B cell (primary cell): ENCODE measurements at regions not wholly inside any gene's neighbourhood (a gene's known extent, or its start where the extent isn't known, plus 50 kb on each side); places are given as distances from the start of the nearest gene placed in this dataset.

Experiments
- ATAC-seq: fragments of 200-7000 bp; cut with Tn5 transposase; one replicate; pipeline ENCODE4 v1.10.0; 2021; ENCODE audit warnings: low read depth, mild to moderate bottlenecking, moderate number of reproducible peaks, moderate library complexity
- CTCF ChIA-PET: fragments of 350-600 bp; sonication (Branson Sonifier 250); formaldehyde crosslinking; loops from one replicate; lab custom pipeline; 2021; ENCODE audit warnings: antibody characterized with exemption, inconsistent platforms; lab: Charles Lee
- POLR2A ChIA-PET: fragments of 350-600 bp; sonication (Branson Sonifier 250); formaldehyde crosslinking; loops from one replicate; lab custom pipeline; 2021; ENCODE audit warnings: antibody characterized with exemption; lab: Charles Lee
- DNase-seq: peaks from one replicate; pipeline ENCODE4 v3.0.0; 2013
- H2AFZ ChIP-seq: 2 replicates; pipeline ENCODE4 v1.6.1; 2012; ENCODE audit warnings: mild to moderate bottlenecking, low read depth, low read length; ENCODE audit not compliant: insufficient read depth, poor library complexity, severe bottlenecking
- H3K27ac ChIP-seq, 2 donors: 1 replicate in 1 of 2; 2 replicates in 1 of 2; pipeline ENCODE4 v1.5.1; 2012 to 2013; ENCODE audit warnings: low read length in 2 of 2, mild to moderate bottlenecking in 2 of 2, moderate library complexity in 1 of 2
- H3K27me3 ChIP-seq, 4 experiments: fragments of 200-600 bp in 1 of 4; sonication (generic) in 1 of 4; replicated peaks in 1 of 4; 1 replicate in 2 of 4; 2 replicates in 2 of 4; pipeline versions ENCODE4 v1.6.1 to v1.7.0; 2013 to 2016; ENCODE audit warnings: low read length in 3 of 4, mild to moderate bottlenecking in 2 of 4, mixed read lengths in 1 of 4, moderate library complexity in 1 of 4; ENCODE audit not compliant: insufficient read depth in 4 of 4, control insufficient read depth in 3 of 4; ENCODE audit errors: control extremely low read depth in 1 of 4
- H3K36me3 ChIP-seq, 2 experiments: replicated peaks in 1 of 2; 1 replicate in 1 of 2; 2 replicates in 1 of 2; pipeline versions ENCODE4 v1.6.1 to v1.7.1; 2013; ENCODE audit warnings: low read length in 1 of 2; ENCODE audit not compliant: insufficient read depth in 2 of 2, control insufficient read depth in 1 of 2; ENCODE audit errors: control extremely low read depth in 1 of 2, extremely low read depth in 1 of 2
- H3K4me1 ChIP-seq, 2 donors: fragments of 200-600 bp in 1 of 2; sonication (generic) in 1 of 2; 1 replicate in 1 of 2; 2 replicates in 1 of 2; pipeline versions ENCODE4 v1.5.1 to v1.6.1; 2013 to 2017; ENCODE audit warnings: low read length in 2 of 2; ENCODE audit not compliant: control insufficient read depth in 2 of 2, insufficient read depth in 2 of 2
- H3K4me2 ChIP-seq: replicated peaks from 2 replicates; pipeline ENCODE3; 2012; ENCODE audit warnings: mild to moderate bottlenecking, low read depth, low read length; ENCODE audit not compliant: poor library complexity, severe bottlenecking
- H3K4me3 ChIP-seq, 5 experiments: fragments of 200-600 bp in 1 of 5; sonication (generic) in 1 of 5; 1 replicate in 3 of 5; 2 replicates in 2 of 5; pipeline versions ENCODE4 v1.5.1 to v1.7.0; 2011 to 2016; ENCODE audit warnings: low read length in 4 of 5, mild to moderate bottlenecking in 4 of 5, low read depth in 2 of 5, control low read depth in 1 of 5, moderate library complexity in 1 of 5; ENCODE audit not compliant: insufficient read depth in 1 of 5; ENCODE audit errors: control extremely low read depth in 1 of 5, extremely low read depth in 1 of 5
- H3K79me2 ChIP-seq: fragments of 200-600 bp; sonication (generic); one replicate; pipeline ENCODE4 v1.6.0; 2016; ENCODE audit warnings: low read length; ENCODE audit not compliant: control insufficient read depth, insufficient read depth
- H3K9ac ChIP-seq: fragments of 200-600 bp; sonication (generic); 2 replicates; pipeline ENCODE4 v1.6.1; 2017; ENCODE audit warnings: mild to moderate bottlenecking, low read length, moderate library complexity
- H3K9me3 ChIP-seq, 3 donors: one replicate each; pipeline versions ENCODE4 v1.6.1 to v1.7.1; 2013; ENCODE audit warnings: low read length in 2 of 3; ENCODE audit not compliant: control insufficient read depth in 2 of 3, insufficient read depth in 1 of 3; ENCODE audit errors: control extremely low read depth in 1 of 3
- H4K20me1 ChIP-seq: 2 replicates; pipeline ENCODE4 v1.6.0; 2012; ENCODE audit warnings: mild to moderate bottlenecking, low read length; ENCODE audit not compliant: insufficient read depth, control insufficient read depth, poor library complexity, severe bottlenecking
- H3K27ac Mint-ChIP-seq: one replicate; pipeline ENCODE4 v1.8.0; 2021; ENCODE audit warnings: mixed read lengths
- H3K27me3 Mint-ChIP-seq: one replicate; pipeline ENCODE4 v1.8.0; 2021; ENCODE audit warnings: mixed read lengths
- H3K4me1 Mint-ChIP-seq: one replicate; pipeline ENCODE4 v1.8.0; 2021; ENCODE audit warnings: mixed read lengths
- H3K4me3 Mint-ChIP-seq: one replicate; pipeline ENCODE4 v1.8.0; 2021; ENCODE audit warnings: mixed read lengths
- H3K9me3 Mint-ChIP-seq: one replicate; pipeline ENCODE4 v1.8.0; 2022; ENCODE audit warnings: mixed read lengths; ENCODE audit not compliant: insufficient read depth
- CTCF ChIP-seq: fragments of 200-600 bp; IDR thresholded peaks from one replicate; pipeline ENCODE4 v1.8.0; 2022; ENCODE audit warnings: antibody characterized with exemption, mild to moderate bottlenecking
- EZH2 ChIP-seq: IDR thresholded peaks from 2 replicates; pipeline ENCODE4 v1.6.1; 2012; ENCODE audit warnings: borderline replicate concordance, low read depth, mild to moderate bottlenecking, moderate library complexity, low read length; ENCODE audit not compliant: insufficient read depth, poor library complexity, severe bottlenecking
- WGBS: methylation state at CpG from one replicate; pipeline ENCODE4 v1.1.5; 2013; ENCODE audit warnings: missing lambda C conversion rate; ENCODE audit not compliant: insufficient coverage; 5-methylcytosine and 5-hydroxymethylcytosine counted together
- intact Hi-C: fragments of 100-400 bp; cut with micrococcal nuclease; formaldehyde crosslinking; loops from one replicate; pipeline ENCODE4 v1.10.0; 2022

DNA sequence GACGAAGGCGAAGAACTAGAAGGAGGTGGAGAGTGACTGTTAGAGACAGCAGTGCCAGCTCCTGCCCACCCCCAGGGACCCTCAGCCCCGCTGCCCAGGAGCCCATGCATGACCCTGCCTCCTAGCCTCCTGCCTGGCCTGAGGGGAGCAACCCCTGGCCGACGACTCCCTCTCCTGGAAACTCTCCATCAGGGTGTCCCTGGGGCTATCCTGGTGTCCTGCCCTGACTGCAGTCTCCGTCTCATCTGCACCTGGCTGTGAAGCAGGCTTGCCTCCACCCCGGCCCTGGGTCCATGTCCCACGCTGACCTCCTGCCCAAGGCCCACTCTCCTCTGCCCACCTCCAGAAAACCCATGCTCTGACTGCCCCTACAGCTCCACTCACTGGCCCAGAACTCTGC lies 120.2 kb downstream of the RPIA start:
- POLR2A ChIA-PET, result no interaction called here
- CTCF ChIA-PET, result no interaction called here
- no peak overlapping the region for H2AFZ ChIP-seq
- H3K27me3 ChIP-seq, result no peaks in the 10 kb centered on the region
- TF ChIP-seq CTCF (no peak), EZH2 (no peak)
- H3K4me2 ChIP-seq, result no peak overlapping the region
- H3K27ac ChIP-seq, result no peak overlapping the region
- H3K4me3 Mint-ChIP-seq, result no peak overlapping the region
- ATAC-seq, result no peak
- intact Hi-C loops, result no loop called here
- DNase-seq, result no peak
- H3K4me3 ChIP-seq, result no peak overlapping the region
- H3K4me1 Mint-ChIP-seq, result no peaks in the 10 kb centered on the region
- no peaks in the 10 kb centered on the region for H3K36me3 ChIP-seq
- no peaks in the 10 kb centered on the region for H3K4me1 ChIP-seq
- H4K20me1 ChIP-seq, result no peaks in the 10 kb centered on the region
- H3K9ac ChIP-seq, result no peak overlapping the region
- H3K9me3 Mint-ChIP-seq, result peaks cover 11% of the 10 kb centered on the region
- no peaks in the 10 kb centered on the region for H3K79me2 ChIP-seq
- H3K27me3 Mint-ChIP-seq, result no peaks in the 10 kb centered on the region
- H3K27ac Mint-ChIP-seq, result no peak overlapping the region
- WGBS, result 94% methylated on average over 8 of the region's 8 CpGs
- peaks cover 2 to 32% (median 17%) of the 10 kb centered on the region in 3 donors for H3K9me3 ChIP-seq

DNA sequence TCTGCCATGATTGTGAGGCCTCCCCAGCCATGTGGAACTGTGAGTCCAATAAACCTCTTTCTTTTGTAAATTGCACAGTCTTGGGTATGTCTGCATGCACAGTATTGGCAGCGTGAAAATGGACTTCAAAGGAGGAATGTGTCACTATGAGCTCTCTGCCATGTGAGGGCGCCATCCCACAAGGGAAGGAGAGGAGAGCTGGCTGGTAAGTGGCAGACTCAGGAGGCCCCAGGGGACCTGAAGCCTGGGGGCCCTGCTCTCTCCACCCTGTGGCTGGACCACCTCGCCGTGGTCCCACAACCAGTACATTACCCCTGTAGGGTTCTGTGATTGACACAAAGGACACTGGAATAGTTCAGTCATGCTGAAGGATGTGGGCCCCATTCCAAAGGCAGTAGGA lies 122.1 kb downstream of the RPIA start:
- peaks cover 17% of the 10 kb centered on the region for H3K9me3 Mint-ChIP-seq
- TF ChIP-seq EZH2, result no peak
- no peak for TF ChIP-seq CTCF
- intact Hi-C loops, result no loop called here
- CTCF ChIA-PET, result interaction anchor here (1.0 kb wide), 1 partner anchor 67 kb away, joined by 3 read pairs; no protein-coding TSS in a partner anchor
- Histone ChIP-seq H3K27me3 (peaks cover 0 to 4% (median 0%) of the 10 kb centered on the region in 4 experiments), H3K27ac (no peak overlapping the region), H3K9me3 (peaks cover 5 to 32% (median 24%) of the 10 kb centered on the region in 3 donors), H2AFZ (no peak overlapping the region), H3K9ac (no peak overlapping the region), H3K4me3 (no peak overlapping the region), H3K36me3 (no peaks in the 10 kb centered on the region), H3K79me2 (no peaks in the 10 kb centered on the region), H3K4me2 (no peak overlapping the region), H3K4me1 (no peaks in the 10 kb centered on the region), H4K20me1 (no peaks in the 10 kb centered on the region)
- DNase-seq, result no peak
- H3K4me1 Mint-ChIP-seq, result no peaks in the 10 kb centered on the region
- 88% methylated on average over 2 of the region's 4 CpGs for WGBS
- POLR2A ChIA-PET, result no interaction called here
- H3K27me3 Mint-ChIP-seq, result no peaks in the 10 kb centered on the region
- H3K4me3 Mint-ChIP-seq, result no peak overlapping the region
- no peak for ATAC-seq
- no peak overlapping the region for H3K27ac Mint-ChIP-seq
